Osteocyte (in vitro differentiated cells): ENCODE measurements at regions not wholly inside any gene's neighbourhood (a gene's known extent, or its start where the extent isn't known, plus 50 kb on each side); places are given as distances from the start of the nearest gene placed in this dataset.

Source experiments
- DNase-seq: peaks from one replicate; pipeline ENCODE4 v3.0.0; 2021; ENCODE audit warnings: mixed read lengths; ENCODE audit not compliant: unreplicated experiment; ENCODE audit errors: extremely low spot score
- H3K27ac Mint-ChIP-seq: one replicate; pipeline ENCODE4 v1.8.0; 2021; ENCODE audit warnings: mild to moderate bottlenecking, mixed read lengths; ENCODE audit not compliant: unreplicated experiment
- H3K27me3 Mint-ChIP-seq: one replicate; pipeline ENCODE4 v1.8.0; 2021; ENCODE audit warnings: mixed read lengths; ENCODE audit not compliant: unreplicated experiment
- H3K36me3 Mint-ChIP-seq: one replicate; pipeline ENCODE4 v1.8.0; 2021; ENCODE audit warnings: mixed read lengths; ENCODE audit not compliant: unreplicated experiment
- H3K4me1 Mint-ChIP-seq: one replicate; pipeline ENCODE4 v1.8.0; 2021; ENCODE audit warnings: mixed read lengths; ENCODE audit not compliant: unreplicated experiment
- H3K4me3 Mint-ChIP-seq: one replicate; pipeline ENCODE4 v1.8.0; 2021; ENCODE audit warnings: mild to moderate bottlenecking, moderate library complexity, mixed read lengths; ENCODE audit not compliant: unreplicated experiment
- H3K9me3 Mint-ChIP-seq: one replicate; pipeline ENCODE4 v1.8.0; 2021; ENCODE audit warnings: mixed read lengths; ENCODE audit not compliant: unreplicated experiment
- TF ChIP-seq, protein P1 (sequence below): fragments of 200-600 bp; sonication (generic); IDR thresholded peaks from 2 replicates; pipeline ENCODE4 v1.5.0; 2021; ENCODE audit warnings: antibody characterized with exemption, mild to moderate bottlenecking, moderate library complexity

DNA sequence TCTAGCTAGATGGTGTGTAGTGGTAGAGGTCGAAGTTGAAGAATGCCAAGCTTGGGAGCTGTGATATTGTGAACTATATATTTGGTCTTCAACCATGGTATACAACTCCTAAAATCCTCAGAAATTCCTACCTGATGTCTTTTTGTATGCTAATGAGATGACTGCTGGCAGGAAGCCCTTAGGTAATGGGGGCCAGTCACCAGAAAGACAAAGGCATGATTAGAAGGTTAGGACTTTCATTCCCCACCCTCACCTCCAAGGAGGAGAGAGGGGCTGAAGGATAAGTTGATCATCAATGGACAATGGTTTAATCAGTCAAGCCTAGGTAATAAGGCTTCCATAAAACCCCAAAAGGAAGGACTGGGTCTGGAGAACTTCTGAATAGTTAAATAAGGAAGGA, 285.7 kb upstream of the POU5F2 start:
- no peak for DNase-seq
- Mint-ChIP-seq H3K9me3 (no peaks in the 10 kb centered on the region), H3K27me3 (no peaks in the 10 kb centered on the region), H3K4me1 (no peaks in the 10 kb centered on the region), H3K4me3 (no peak overlapping the region), H3K36me3 (peaks cover 6% of the 10 kb centered on the region), H3K27ac (no peak overlapping the region)
- TF ChIP-seq, protein P1, sequence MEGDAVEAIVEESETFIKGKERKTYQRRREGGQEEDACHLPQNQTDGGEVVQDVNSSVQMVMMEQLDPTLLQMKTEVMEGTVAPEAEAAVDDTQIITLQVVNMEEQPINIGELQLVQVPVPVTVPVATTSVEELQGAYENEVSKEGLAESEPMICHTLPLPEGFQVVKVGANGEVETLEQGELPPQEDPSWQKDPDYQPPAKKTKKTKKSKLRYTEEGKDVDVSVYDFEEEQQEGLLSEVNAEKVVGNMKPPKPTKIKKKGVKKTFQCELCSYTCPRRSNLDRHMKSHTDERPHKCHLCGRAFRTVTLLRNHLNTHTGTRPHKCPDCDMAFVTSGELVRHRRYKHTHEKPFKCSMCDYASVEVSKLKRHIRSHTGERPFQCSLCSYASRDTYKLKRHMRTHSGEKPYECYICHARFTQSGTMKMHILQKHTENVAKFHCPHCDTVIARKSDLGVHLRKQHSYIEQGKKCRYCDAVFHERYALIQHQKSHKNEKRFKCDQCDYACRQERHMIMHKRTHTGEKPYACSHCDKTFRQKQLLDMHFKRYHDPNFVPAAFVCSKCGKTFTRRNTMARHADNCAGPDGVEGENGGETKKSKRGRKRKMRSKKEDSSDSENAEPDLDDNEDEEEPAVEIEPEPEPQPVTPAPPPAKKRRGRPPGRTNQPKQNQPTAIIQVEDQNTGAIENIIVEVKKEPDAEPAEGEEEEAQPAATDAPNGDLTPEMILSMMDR, result no peak

DNA sequence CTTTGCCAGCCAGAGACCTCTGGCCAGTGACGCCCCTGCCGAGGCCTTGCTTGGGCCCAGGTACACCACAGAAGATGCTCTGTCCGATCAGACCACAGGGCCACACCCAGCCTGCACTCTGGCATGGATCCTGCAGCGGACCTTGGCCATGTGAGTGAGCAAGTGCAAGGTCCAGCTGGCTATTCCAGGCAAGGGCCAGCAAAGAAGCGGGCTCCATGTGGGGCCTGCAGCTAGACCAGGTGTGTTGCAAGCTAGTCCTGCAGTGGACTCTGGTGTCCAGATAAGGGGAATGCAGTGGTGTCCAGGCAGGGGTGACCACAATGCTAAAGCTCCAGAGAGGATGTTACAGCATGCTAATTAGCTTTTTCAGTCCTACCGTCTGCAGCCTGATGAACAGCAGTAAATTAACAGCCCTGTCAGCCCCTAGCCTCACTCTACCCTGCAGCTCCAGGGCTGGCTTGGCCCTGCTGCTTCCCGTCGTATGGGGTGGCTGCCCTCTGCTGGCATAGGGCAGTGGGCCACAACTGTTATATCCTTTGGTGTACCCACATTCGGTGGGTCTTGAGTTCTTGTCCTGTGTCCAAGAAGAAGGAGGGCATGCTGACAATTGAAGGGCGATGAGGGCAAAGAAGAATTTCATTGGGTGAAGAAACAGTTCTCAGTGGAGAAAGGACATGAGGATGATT, 284.5 kb upstream of the POU5F2 start:
- no peaks in the 10 kb centered on the region for H3K9me3 Mint-ChIP-seq
- peaks cover 1% of the 10 kb centered on the region for H3K4me1 Mint-ChIP-seq
- H3K27ac Mint-ChIP-seq, result no peak overlapping the region
- peaks cover 4% of the 10 kb centered on the region for H3K36me3 Mint-ChIP-seq
- DNase-seq, result no peak
- no peak overlapping the region for H3K4me3 Mint-ChIP-seq
- TF ChIP-seq, protein P1, result peak; percentile 12
- H3K27me3 Mint-ChIP-seq, result no peaks in the 10 kb centered on the region

DNA sequence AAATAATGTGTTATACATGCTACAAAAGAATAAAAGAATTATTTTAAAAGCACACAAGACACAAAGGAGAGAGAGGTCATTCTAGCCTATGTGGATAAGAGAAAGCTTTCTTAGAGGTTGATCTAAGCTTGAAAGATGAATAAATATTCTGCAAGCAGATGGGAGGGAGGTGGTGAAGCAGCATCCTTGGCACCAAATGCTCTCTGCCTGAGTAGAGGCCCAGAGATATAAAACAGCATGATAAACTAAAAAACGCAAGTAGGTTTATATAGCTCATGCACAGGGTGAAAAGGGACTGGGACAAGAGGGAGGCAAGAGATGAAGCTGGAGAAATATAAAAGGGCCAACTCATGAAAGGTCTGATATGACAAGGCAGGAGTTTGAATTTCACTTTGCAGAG, 283.2 kb upstream of the POU5F2 start:
- TF ChIP-seq, protein P1, result no peak
- no peaks in the 10 kb centered on the region for H3K27me3 Mint-ChIP-seq
- no peak overlapping the region for H3K27ac Mint-ChIP-seq
- DNase-seq, result no peak
- H3K36me3 Mint-ChIP-seq, result peaks cover 4% of the 10 kb centered on the region
- H3K9me3 Mint-ChIP-seq, result peaks cover 4% of the 10 kb centered on the region
- peaks cover 1% of the 10 kb centered on the region for H3K4me1 Mint-ChIP-seq
- no peak overlapping the region for H3K4me3 Mint-ChIP-seq

DNA sequence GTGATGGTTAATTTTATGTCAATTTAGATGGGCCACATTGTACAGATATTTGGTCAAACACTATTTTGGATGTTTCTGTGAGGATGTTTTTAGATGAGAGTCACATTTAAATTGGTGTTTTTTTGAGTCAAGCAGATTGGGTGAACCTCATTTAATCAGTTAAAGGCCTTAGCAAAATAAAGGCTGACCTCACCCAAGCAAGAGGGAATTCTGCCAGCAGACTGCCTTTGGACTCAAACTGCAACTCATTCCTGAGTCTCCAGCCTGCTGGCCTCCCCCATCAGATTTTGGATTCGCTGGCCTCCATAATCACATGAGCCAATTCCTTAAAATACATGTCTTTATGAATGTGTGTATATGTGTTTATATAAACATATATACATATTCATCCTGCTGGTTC, 282.7 kb upstream of the POU5F2 start:
- Mint-ChIP-seq H3K36me3 (peaks cover 4% of the 10 kb centered on the region), H3K9me3 (peaks cover 4% of the 10 kb centered on the region), H3K4me1 (peaks cover 1% of the 10 kb centered on the region), H3K4me3 (no peak overlapping the region), H3K27ac (no peak overlapping the region), H3K27me3 (no peaks in the 10 kb centered on the region)
- TF ChIP-seq, protein P1, result no peak
- no peak for DNase-seq

DNA sequence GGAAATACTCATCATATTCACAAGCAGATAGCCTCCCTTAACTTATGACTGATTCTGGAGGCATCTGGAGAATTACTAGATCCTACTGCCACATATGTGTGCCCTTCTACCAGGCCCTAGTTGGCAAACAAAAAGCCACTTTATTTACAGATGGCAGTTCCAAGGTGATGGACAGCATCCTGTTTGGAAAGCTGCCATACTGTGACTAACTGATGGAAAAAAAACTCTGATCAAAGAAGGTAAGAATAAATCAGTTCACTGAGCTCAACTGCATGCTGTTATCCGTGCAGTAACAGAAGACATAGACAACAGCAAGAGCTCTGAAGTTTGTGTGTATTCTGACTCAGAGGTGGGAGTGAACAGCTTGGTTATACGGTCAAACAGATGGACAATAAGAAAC, 279.8 kb upstream of the POU5F2 start:
- H3K4me1 Mint-ChIP-seq, result peaks cover 1% of the 10 kb centered on the region
- H3K27me3 Mint-ChIP-seq, result no peaks in the 10 kb centered on the region
- H3K36me3 Mint-ChIP-seq, result peaks cover 20% of the 10 kb centered on the region
- no peak overlapping the region for H3K4me3 Mint-ChIP-seq
- H3K9me3 Mint-ChIP-seq, result peaks cover 21% of the 10 kb centered on the region
- DNase-seq, result no peak
- H3K27ac Mint-ChIP-seq, result no peak overlapping the region
- TF ChIP-seq, protein P1, result no peak
